Neural progenitor cell (in vitro differentiated cells): ENCODE measurements at regions not wholly inside any gene's neighbourhood (a gene's known extent, or its start where the extent isn't known, plus 50 kb on each side); places are given as distances from the start of the nearest gene placed in this dataset.

ENCODE experiments used
- DNase-seq: peaks from one replicate; pipeline ENCODE4 v3.0.0-alpha.2; 2016; ENCODE audit warnings: low spot score
- H2AFZ ChIP-seq: fragments of 200-600 bp; sonication (generic); replicated peaks from 2 replicates; pipeline ENCODE4 v1.6.1; 2016; ENCODE audit warnings: antibody characterized with exemption
- H3F3A ChIP-seq: fragments of 200-600 bp; sonication (generic); 2 replicates; pipeline ENCODE4 v1.6.1; 2016; ENCODE audit warnings: antibody characterized with exemption, low read depth
- H3K27ac ChIP-seq: fragments of 200-600 bp; sonication (generic); 2 replicates; pipeline ENCODE4 v1.5.1; 2016; ENCODE audit warnings: mild to moderate bottlenecking
- H3K27me3 ChIP-seq: fragments of 200-600 bp; sonication (generic); 2 replicates; pipeline ENCODE4 v1.6.1; 2016; ENCODE audit warnings: mild to moderate bottlenecking, moderate library complexity
- H3K36me3 ChIP-seq: fragments of 200-600 bp; sonication (generic); 2 replicates; pipeline ENCODE4 v1.5.1; 2016
- H3K4me1 ChIP-seq: fragments of 200-600 bp; sonication (generic); 2 replicates; pipeline ENCODE4 v1.6.1; 2016; ENCODE audit warnings: mixed run types
- H3K4me2 ChIP-seq: fragments of 200-600 bp; sonication (generic); 2 replicates; pipeline ENCODE4 v1.6.1; 2016
- H3K4me3 ChIP-seq: fragments of 200-600 bp; sonication (generic); 2 replicates; pipeline ENCODE4 v1.5.1; 2016
- H3K79me2 ChIP-seq: fragments of 200-600 bp; sonication (generic); 2 replicates; pipeline ENCODE4 v1.6.1; 2016; ENCODE audit warnings: low read depth
- H3K9ac ChIP-seq: fragments of 200-600 bp; sonication (generic); 2 replicates; pipeline ENCODE4 v1.6.1; 2016
- H3K9me3 ChIP-seq: fragments of 200-600 bp; sonication (generic); 2 replicates; pipeline ENCODE4 v1.5.1; 2016; ENCODE audit warnings: low read depth
- H4K20me1 ChIP-seq: fragments of 200-600 bp; sonication (generic); 2 replicates; pipeline ENCODE4 v1.6.1; 2016; ENCODE audit warnings: low read depth
- H3K27ac Mint-ChIP-seq: 3 replicates; pipeline ENCODE4 v1.8.0; 2021; ENCODE audit warnings: mixed read lengths
- H3K27me3 Mint-ChIP-seq: 2 replicates; pipeline ENCODE4 v1.8.0; 2022; ENCODE audit warnings: low read depth, mild to moderate bottlenecking, inconsistent platforms, moderate library complexity, mixed read lengths; ENCODE audit not compliant: insufficient read depth
- H3K36me3 Mint-ChIP-seq: 3 replicates; pipeline ENCODE4 v1.8.0; 2021; ENCODE audit warnings: mixed read lengths
- H3K4me1 Mint-ChIP-seq: 3 replicates; pipeline ENCODE4 v1.8.0; 2021; ENCODE audit warnings: mixed read lengths
- H3K4me3 Mint-ChIP-seq: 3 replicates; pipeline ENCODE4 v1.8.0; 2021; ENCODE audit warnings: mild to moderate bottlenecking, moderate library complexity, mixed read lengths
- H3K9me3 Mint-ChIP-seq: 3 replicates; pipeline ENCODE4 v1.8.0; 2020; ENCODE audit warnings: mixed read lengths
- CTCF ChIP-seq: fragments of 200-600 bp; sonication (generic); IDR thresholded peaks from 2 replicates; pipeline ENCODE4 v1.5.1; 2017; ENCODE audit warnings: antibody characterized with exemption, mild to moderate bottlenecking
- EZH2 ChIP-seq: fragments of 200-600 bp; sonication (generic); IDR thresholded peaks from 2 replicates; pipeline ENCODE4 v1.6.1; 2017; ENCODE audit warnings: antibody characterized with exemption, mild to moderate bottlenecking, moderate library complexity
- EZH2phosphoT487 ChIP-seq: fragments of 200-600 bp; sonication (generic); IDR thresholded peaks from 2 replicates; pipeline ENCODE4 v1.6.1; 2017; ENCODE audit warnings: antibody characterized with exemption

GRCh38 chr1:30819244-30819571, 61.6 kb upstream of the LAPTM5 start:
- Histone ChIP-seq H2AFZ (no peak overlapping the region), H3K4me3 (no peak overlapping the region), H3K9ac (no peak overlapping the region), H3K36me3 (no peaks in the 10 kb centered on the region), H3K4me1 (peaks cover 58% of the 10 kb centered on the region), H3K4me2 (no peak overlapping the region), H3K27me3 (no peaks in the 10 kb centered on the region), H3K9me3 (no peaks in the 10 kb centered on the region), H4K20me1 (no peaks in the 10 kb centered on the region), H3K79me2 (no peaks in the 10 kb centered on the region), H3K27ac (no peak overlapping the region), H3F3A (peaks cover 11% of the 10 kb centered on the region)
- Mint-ChIP-seq H3K4me1 (peaks cover 68% of the 10 kb centered on the region), H3K27ac (peak overlapping the region; percentile 35), H3K27me3 (peaks cover 10% of the 10 kb centered on the region), H3K4me3 (no peak overlapping the region), H3K36me3 (no peaks in the 10 kb centered on the region), H3K9me3 (no peaks in the 10 kb centered on the region)
- TF ChIP-seq CTCF (no peak), EZH2phosphoT487 (no peak), EZH2 (no peak)
- DNase-seq: no peak

- Histone ChIP-seq H4K20me1 (no peaks in the 10 kb centered on the region), H3K4me2 (peak overlapping the region; percentile 38), H2AFZ (no peak overlapping the region), H3K9me3 (no peaks in the 10 kb centered on the region), H3K27me3 (no peaks in the 10 kb centered on the region), H3F3A (peaks cover 6% of the 10 kb centered on the region), H3K9ac (no peak overlapping the region), H3K4me3 (no peak overlapping the region), H3K36me3 (no peaks in the 10 kb centered on the region), H3K4me1 (peaks cover 54% of the 10 kb centered on the region), H3K79me2 (no peaks in the 10 kb centered on the region), H3K27ac (no peak overlapping the region)
- no peaks in the 10 kb centered on the region for H3K36me3 Mint-ChIP-seq
- DNase-seq: peak; percentile 45
- H3K4me3 Mint-ChIP-seq: no peak overlapping the region
- H3K9me3 Mint-ChIP-seq: no peaks in the 10 kb centered on the region
- H3K27me3 Mint-ChIP-seq: peaks cover 10% of the 10 kb centered on the region
- peaks cover 63% of the 10 kb centered on the region for H3K4me1 Mint-ChIP-seq
- H3K27ac Mint-ChIP-seq: peak overlapping the region; percentile 47
- TF ChIP-seq CTCF (no peak), EZH2 (no peak)
These were observed 61.1 kb upstream of the LAPTM5 start for GRCh38 chr1:30818568-30819243.

- H3K27me3 Mint-ChIP-seq: peaks cover 10% of the 10 kb centered on the region
- Histone ChIP-seq H3K4me3 (no peak overlapping the region), H4K20me1 (no peaks in the 10 kb centered on the region), H3K36me3 (no peaks in the 10 kb centered on the region), H3K9me3 (no peaks in the 10 kb centered on the region), H3F3A (peaks cover 5% of the 10 kb centered on the region), H2AFZ (no peak overlapping the region), H3K79me2 (no peaks in the 10 kb centered on the region), H3K27ac (no peak overlapping the region), H3K4me2 (no peak overlapping the region), H3K4me1 (peaks cover 49% of the 10 kb centered on the region), H3K9ac (no peak overlapping the region), H3K27me3 (no peaks in the 10 kb centered on the region)
- no peak for TF ChIP-seq EZH2phosphoT487
- TF ChIP-seq EZH2: no peak
- no peak for TF ChIP-seq CTCF
- no peaks in the 10 kb centered on the region for H3K9me3 Mint-ChIP-seq
- peaks cover 61% of the 10 kb centered on the region for H3K4me1 Mint-ChIP-seq
- no peaks in the 10 kb centered on the region for H3K36me3 Mint-ChIP-seq
- peak overlapping the region; percentile 63 for H3K4me3 Mint-ChIP-seq
- H3K27ac Mint-ChIP-seq: peak overlapping the region; percentile 64
- DNase-seq: no peak
These were observed 60.0 kb upstream of the LAPTM5 start for GRCh38 chr1:30817548-30817947.
